ENCODE measurements at regions not wholly inside any gene's neighbourhood (a gene's known extent, or its start where the extent isn't known, plus 50 kb on each side); places are given as distances from the start of the nearest gene placed in this dataset.
"Not testable (repeated sequence)": the region's sequence is repeated elsewhere in the genome, so short reads cannot be mapped to it uniquely, and the experiment has no call there.

DNA sequence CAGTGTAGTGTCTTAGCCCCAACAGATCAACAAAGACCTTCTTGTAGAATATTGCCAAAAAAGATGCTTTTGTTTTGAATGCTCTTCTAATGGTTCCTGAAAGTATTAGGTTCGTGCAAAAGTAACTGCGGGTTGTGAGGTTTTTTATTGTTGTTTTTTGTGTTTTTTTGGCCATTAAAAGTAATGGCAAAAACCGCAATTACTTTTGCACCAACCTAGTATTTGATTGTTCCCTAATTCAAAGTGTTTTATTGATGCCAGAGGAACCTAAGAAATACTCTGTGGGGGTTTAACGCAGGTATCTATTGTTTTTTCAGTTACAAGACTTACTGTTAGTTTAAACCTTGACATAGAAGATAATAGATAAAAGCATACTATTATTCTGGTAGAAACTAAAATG, 150.8 kb upstream of the DAAM1 start:
- DNase-seq (ENCODE audit: extremely low read depth in 1 of 2, low read depth in 1 of 2) = no peak

DNA sequence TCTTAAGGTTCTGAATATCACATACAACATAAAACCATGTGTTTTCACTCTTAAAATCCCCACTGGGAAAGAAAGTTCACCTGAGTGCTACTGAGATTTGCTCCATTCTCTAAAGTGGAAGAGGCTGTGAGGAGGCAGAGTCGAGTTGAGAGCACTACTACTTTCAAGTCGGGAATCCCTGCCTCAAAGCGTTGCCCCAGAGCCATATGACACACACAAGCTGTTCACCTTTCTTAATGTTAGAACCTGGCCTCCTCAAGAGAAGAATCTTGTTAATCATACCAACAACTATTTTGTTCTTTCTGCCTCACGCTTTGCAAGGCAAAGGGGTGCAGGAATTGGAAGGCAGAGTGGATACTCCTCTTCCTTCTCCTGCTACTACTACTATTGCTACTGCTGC, 149.7 kb upstream of the DAAM1 start:
- DNase-seq (ENCODE audit: extremely low read depth in 1 of 2, low read depth in 1 of 2) = no peak

DNA sequence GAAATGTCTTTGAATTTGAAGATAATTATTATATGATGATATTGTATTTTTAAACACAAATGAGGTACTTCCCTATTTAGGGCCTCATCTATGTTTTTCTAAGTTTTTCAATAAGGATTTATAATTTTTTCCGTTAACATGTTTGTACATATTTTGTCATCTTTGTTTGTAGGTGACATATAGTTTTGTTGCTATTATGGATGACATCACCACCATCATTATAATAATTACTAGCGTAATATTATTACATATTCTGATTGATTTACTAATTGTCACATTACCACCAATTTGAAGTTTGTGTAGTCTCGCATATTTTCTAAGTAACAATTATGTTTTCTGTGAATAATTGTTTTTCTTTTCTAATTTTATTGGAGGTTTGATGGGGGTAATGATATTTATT, 147.2 kb upstream of the DAAM1 start:
- no peak for DNase-seq (ENCODE audit: extremely low read depth in 1 of 2, low read depth in 1 of 2)

DNA sequence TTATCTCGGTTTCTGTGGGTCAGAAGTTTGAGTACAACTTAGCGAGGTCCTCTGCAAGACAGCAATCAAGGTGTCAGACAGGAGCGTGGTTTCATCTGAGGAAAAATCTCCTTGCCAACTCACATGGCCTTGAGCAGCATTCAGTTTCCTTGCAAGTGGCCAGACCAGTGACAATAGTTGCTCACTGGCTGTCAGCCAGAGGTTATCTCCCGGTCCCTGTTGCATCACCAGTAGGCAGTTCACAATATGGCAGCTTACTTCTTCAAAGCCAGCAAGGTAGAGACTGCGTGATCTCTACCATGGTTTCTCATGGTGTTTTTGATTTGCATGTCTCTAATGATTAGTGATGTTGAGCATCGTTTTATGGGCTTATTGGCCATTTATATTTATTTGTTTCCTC, 143.8 kb upstream of the DAAM1 start:
- no peak for DNase-seq (ENCODE audit: extremely low read depth in 1 of 2, low read depth in 1 of 2)

DNA sequence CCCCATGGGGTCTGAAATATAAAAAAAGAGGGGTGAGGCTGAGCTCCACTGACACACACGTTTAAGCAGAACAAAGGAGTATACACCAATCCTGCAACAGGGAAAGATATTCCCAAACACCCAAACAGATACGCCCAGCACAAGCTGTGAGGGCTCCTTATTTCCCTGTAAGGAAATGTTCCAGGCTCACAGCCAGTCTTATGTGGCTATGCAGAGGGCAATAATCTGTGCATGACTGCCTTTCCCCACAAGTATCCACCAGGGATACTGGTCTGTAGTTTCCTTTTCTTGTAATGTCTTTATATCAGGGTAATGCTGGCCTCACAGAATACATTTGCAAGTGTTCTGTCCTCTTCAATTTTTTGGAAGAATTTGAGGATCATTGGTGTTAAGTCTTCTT, 141.7 kb upstream of the DAAM1 start:
- DNase-seq (ENCODE audit: extremely low read depth in 1 of 2, low read depth in 1 of 2) = no peak

DNA sequence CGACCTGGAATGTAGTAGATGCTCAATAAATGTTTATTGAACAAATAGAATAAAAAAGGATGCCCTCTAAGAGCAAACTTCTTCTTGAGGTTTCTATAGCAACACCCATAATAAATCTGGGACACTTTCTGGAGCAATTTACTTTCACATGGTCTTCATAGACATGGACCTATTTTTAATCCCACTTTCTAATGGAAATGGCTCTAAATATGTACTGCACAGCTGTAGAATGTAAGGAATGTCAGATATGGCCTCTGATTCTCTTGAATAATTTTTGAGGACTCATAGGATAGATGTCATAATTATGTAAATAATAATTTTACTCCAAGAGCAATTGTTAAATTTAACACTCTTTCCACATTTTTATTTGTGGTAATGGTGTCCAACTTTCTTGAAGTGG, 133.5 kb upstream of the DAAM1 start:
- DNase-seq (ENCODE audit: extremely low read depth in 1 of 2, low read depth in 1 of 2) = no peak

DNA sequence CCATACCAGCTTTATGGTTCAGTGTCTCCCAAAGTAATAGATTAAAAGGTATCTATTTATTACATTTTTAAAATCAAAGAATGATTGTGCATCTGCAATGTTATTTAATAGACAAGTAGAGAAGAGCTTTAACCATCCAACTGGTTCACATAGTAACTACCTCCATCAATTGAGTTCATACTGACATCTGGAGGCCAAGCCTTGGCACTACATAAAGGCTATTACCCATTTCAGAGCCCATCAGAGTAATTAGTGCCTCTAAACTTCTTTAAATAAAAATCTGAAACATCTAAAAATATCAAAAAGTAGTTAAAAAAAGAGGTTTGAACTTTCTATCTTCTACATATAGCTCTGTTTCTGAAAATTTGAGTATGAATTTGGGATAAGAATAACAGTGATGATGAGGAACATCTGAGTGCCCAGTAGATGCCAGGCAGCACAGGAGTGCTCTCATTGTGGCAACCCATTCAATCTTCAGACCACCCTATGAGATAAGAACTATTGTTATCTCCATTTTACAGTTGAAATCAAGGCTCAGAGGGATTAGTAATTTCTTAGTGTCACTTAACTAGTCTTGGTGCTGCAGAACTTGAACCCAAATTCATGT, 132.9 kb upstream of the DAAM1 start:
- no peak for DNase-seq (ENCODE audit: extremely low read depth in 1 of 2, low read depth in 1 of 2)

DNA sequence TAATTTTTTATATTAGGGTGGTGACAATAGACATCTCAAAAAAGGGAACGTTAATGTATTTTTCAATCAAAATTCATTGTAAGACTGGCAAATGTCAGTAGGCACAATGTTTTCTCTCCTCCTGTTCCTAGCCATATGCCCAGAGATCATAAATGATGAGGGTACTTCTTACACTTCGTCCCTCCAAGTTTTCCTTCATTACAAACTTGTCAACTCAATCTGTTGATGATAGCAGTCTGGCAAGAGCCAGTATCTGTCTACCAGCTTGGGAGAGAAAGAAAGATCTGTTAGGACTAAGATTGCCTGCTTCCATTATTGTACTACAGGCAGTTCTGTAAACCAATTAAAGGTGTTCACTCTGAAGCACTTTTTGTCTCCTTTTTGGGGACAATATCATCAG, 130.9 kb upstream of the DAAM1 start:
- DNase-seq (ENCODE audit: extremely low read depth in 1 of 2, low read depth in 1 of 2) = no peak

DNA sequence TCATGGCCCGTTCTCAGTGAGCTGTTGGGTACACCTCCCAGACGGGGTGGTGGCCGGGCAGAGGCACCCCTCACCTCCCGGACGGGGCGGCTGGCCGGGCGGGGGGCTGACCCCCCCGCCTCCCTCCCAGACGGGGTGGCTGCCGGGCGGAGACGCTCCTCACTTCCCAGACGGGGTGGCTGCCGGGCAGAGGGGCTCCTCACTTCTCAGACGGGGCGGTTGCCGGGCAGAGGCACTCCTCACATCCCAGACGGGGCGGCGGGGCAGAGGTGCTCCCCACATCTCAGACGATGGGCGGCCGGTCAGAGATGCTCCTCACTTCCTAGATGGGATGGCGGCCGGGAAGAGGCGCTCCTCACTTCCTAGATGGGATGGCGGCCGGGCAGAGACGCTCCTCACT, 129.7 kb upstream of the DAAM1 start:
- DNase-seq (ENCODE audit: extremely low read depth in 1 of 2, low read depth in 1 of 2) = not testable (repeated sequence)

DNA sequence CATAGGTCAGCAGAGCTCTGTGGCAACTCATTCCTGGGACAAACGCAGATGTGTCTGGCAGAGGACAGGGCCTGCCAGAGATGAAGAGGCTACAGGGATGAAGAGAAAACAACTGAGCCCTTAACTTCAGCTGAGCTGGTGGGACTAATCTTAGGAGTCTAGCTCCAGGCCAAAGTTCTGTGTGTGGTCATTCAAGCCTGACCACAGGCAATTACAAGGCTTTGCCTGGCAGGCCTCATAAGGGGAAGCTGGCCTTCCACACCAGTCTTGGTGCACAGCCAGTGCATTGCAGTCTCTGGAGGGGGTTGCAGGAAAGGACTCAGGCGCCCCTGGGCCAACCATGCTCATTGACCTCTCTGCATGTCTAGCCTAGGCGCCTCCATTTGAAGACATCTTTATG, 127.6 kb upstream of the DAAM1 start:
- DNase-seq (ENCODE audit: extremely low read depth in 1 of 2, low read depth in 1 of 2) = no peak

DNA sequence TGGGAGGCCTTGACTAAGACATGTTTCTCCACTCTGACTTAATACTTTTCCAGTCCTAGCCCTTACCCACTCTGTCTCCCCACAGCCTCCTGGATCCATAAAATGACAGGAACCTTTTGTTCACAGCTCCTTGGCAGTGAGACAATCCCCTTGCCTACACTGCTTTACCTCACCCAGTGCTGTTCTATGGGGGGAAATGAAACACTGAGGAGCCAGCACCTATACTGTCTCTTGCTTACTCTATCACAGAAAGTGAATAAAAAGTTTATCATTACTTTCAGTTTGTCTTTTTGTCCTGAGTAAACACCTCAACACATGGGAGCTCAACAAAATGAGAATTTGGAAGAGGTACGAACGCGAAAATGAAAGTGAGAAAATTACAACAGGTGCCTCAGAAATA, 127.2 kb upstream of the DAAM1 start:
- DNase-seq (ENCODE audit: extremely low read depth in 1 of 2, low read depth in 1 of 2) = no peak

DNA sequence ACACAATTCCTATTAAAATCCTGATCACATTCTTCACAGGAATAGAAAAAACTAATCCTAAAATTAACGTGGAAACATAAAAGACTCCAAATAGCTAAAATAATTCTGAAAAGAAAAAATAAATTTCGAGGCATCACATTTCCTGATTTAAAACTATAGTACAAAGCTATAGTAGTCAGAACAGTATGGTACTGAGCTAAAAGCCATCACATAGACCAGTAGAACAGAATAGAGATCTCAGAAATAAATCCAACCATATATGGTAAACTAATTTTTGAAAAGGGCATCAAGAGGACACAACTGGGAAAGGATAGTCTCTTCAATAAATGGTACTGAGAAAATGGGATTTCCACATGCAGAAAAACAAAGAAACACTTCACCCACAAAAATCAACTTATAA, 125.2 kb upstream of the DAAM1 start:
- no peak for DNase-seq (ENCODE audit: extremely low read depth in 1 of 2, low read depth in 1 of 2)

DNA sequence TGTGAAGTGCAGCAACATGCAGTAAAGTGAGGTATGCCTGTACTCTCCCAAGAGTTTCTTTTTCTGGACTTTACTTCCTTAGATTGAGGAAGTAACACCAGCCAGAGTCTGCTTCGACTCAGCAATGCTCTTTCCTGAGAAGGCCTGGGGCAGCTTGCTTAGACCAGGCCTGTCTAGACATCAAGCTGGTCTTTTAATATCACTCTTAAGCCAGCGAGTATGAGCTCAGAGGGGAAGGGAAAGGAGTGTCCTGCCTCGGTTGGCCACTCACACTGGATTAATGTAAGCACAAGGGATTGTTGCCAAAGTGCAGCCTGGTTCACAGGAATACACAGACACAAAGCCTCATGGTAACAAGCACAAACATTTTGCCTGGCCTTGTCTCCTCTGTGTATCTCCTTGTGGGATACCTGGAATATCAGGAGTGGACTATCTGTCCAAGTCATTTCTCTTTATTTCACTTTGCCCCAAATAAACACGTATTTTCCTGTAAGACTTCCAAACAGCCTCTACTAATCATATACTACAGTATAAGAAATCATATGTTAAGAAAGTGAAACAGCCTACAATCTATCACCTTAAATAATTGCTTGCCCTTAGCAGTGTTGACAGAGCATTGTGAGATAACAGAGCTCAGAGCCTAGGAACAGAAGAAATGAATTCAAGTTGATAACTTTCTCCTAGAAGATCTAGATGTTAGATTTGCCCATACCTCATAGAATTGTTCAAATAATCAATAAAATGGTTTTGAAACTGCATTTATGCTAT, 121.2 kb upstream of the DAAM1 start:
- DNase-seq (ENCODE audit: extremely low read depth in 1 of 2, low read depth in 1 of 2) = no peak

DNA sequence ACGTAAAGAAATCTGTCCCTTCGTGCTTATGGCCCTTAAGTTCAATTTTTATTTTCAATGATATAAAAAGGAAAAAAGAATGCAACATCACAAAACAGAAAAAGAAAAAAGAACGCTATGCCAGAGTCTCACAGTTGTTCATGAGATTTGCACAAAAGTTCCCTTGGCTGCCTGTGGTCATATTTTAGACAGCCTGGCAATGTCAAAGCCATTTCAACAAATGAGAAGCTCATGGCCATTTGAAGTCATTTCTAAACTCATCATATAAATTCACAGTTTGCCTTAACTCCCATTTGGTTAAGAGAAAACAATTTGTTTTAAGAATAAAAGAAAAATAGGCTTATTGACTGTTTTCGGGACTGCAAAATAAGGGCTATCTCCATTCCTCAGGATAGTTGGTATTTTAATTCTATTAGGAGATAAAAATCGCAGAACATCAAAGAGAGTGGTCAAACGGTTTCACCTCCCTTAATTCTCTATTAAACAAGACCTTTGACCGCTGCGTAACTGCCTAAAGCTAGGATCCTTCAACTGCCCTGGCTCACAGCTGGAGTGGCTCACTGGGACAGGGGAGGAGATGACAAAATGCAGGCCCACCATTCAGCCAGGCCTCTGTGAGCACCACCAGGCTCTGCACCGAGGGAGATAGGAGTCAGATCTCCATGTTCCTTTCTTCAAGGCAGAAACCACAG, 119.2 kb upstream of the DAAM1 start:
- no peak for DNase-seq (ENCODE audit: extremely low read depth in 1 of 2, low read depth in 1 of 2)

DNA sequence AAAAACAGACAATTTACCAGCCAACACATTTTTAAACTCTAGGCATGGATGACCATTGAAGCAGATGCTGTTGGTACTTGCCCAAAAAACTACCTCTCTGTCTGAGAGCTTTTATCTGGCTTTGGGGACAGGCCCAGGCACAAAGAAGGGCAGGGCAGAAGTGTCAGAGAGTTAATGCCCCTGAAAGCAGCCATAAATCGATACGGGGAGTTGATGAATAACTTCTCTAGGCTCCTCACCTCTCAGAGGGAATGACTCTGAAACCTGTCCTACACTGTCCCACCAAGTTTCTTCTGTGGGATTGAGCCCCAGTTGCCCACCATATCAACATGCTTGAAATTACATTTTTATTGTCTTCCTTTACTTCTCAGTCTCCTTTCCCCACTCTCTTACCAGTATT, 113.0 kb upstream of the DAAM1 start:
- no peak for DNase-seq (ENCODE audit: extremely low read depth in 1 of 2, low read depth in 1 of 2)

DNA sequence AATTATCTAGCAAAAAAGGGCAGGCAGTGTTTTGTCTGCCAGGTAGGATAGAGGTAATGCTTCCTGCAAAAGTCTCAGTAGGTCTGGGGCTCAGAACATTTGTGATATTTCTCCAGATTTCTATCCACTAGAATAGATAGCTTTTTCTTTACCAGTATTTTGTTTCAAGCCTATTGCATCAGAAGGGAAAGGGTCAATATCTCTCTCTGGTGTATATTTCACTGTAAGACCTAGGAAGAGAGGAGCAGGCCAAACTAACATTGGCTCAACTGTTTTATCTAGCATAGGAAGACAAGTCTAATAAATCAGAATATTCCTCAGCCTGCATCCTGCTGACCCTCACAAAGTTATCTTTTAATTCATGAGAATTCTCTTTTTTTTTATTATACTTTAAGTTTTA, 106.7 kb upstream of the DAAM1 start:
- DNase-seq (ENCODE audit: extremely low read depth in 1 of 2, low read depth in 1 of 2) = no peak

DNA sequence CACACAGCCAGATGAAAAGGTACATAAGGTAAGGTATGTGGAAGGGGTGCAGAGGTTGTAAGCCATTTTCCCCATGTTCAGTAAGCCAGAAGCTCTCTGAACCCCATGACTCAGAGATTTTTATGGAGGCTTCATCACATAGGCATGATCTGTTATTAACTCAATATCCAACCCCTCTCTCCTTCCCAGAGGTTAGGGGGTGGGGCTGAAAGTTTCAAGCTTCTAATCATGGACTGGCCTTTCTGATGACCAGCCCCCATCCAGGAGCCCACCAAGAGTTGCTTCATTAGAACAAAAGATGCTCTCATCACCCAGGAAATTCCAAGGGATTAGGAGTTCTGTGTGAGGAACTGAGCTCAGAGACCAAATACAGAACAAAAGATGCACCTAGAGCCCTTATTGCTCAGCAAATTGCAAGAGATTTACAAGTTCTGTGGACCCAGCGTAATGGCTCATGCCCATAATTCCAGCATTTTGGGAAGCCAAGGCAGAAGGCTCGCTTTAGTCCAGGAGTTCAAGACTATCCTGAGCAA, 103.2 kb upstream of the DAAM1 start:
- DNase-seq (ENCODE audit: extremely low read depth in 1 of 2, low read depth in 1 of 2) = no peak

DNA sequence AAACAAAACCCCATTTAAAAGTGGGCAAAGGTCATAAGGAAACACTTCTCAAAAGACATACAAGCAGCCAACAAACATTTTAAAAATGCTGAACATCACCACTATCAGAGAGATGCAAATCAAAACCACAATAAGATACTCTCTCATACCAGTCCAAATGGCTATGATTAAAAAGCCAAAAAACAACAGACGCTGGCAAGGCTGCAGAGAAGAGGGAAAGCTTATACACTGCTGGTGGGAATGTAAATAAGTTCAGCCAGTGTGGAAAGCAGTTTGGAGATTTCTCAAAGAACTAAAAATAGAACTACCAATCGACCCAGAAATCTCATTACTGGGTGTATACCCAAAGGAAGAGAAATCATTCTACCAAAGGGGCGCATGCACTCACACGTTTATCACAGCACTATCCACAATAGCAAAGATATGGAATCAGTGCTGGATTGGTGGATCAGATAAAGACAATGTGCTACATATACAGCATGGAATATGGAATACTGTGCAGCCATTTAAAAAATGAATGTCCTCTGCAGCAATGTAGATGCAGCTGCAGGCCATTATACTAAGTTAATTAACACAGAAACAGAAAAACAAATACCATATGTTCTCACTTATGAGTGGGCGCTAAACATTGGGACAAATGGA, 102.1 kb upstream of the DAAM1 start:
- no peak for DNase-seq (ENCODE audit: extremely low read depth in 1 of 2, low read depth in 1 of 2)

DNA sequence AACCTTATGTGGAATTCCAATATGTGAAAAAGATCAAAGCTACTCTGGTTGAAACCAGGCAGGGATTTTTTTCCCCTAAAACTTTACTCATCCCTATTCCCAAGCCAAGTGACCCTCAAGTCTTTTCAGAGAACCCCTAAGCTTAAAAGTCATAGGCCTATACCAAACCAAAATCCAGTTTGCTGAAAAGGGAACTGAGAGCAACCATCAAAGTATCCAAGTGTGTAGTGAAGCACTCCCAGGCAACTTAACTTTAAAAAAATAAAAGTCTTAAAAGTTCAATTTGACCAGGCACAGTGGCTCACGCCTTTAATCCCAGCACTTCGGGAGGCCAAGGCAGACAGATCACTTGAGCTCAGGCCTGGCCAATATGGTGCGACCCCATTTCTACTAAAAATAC, 101.2 kb upstream of the DAAM1 start:
- DNase-seq (ENCODE audit: extremely low read depth in 1 of 2, low read depth in 1 of 2) = no peak

DNA sequence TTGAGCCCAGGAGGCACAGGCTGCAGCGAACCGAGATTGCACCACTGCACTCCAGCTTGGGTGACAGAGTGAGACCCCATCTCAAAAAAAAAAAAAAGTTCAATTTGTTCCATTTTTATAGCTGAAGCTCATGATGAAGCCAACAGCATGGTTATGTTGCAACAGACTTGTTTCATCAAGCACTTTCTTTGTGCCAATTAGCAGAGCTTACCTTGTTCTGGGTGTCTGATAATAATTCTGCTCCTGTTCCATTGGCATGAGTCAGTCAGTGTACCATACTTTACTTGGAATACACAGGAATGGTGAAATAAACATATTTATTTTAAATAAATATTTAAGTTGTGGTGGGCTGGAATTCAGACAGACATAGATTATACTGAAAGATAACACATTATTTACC, 100.8 kb upstream of the DAAM1 start:
- no peak for DNase-seq (ENCODE audit: extremely low read depth in 1 of 2, low read depth in 1 of 2)

DNA sequence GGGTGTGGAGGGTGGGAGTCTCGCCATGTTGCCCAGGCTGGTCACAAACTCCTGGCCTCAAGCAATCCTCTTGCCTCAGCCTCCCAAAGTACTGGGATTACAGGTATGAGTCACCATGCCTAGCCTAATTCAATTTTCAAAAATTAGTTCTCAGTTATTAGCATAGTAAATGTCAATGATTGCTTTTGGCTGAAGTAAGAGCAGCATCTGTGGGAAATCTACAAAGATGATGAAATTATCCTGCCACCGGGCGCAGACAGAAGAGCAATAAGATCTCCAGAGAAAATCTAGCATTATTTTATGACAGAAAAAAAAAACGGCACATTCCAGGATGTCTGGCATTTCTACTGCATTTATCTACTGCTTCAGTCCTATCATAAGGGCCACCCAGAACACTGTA, 97.9 kb upstream of the DAAM1 start:
- DNase-seq (ENCODE audit: extremely low read depth in 1 of 2, low read depth in 1 of 2) = no peak

DNA sequence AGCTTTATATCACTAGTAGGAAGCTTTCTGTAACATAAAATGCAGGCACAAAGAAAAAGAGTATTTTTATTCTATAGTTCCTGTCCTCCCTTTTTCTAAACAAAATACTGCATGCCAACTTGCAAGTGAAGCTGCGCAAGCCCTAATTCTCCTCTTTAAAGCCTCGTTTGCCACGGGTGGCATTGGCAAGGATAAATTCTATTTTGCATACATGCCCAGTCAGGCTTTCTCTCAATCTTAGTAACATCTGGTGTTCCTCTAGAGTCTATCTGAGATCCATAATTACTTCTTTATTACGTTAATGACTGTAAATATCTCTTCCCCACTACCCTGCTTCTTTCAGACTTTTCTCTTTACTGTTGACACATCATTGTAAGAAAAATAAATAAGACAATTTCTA, 97.1 kb upstream of the DAAM1 start:
- DNase-seq (ENCODE audit: extremely low read depth in 1 of 2, low read depth in 1 of 2) = no peak

Measured in stimulated activated CD8-positive, alpha-beta memory T cell treated with anti-CD3 and anti-CD28 coated beads, Interleukin-7, amount 100 ng/mL, for 48 hours (primary cell).